ENCODE measurements at regions not wholly inside any gene's neighbourhood (a gene's known extent, or its start where the extent isn't known, plus 50 kb on each side); places are given as distances from the start of the nearest gene placed in this dataset.

DNA sequence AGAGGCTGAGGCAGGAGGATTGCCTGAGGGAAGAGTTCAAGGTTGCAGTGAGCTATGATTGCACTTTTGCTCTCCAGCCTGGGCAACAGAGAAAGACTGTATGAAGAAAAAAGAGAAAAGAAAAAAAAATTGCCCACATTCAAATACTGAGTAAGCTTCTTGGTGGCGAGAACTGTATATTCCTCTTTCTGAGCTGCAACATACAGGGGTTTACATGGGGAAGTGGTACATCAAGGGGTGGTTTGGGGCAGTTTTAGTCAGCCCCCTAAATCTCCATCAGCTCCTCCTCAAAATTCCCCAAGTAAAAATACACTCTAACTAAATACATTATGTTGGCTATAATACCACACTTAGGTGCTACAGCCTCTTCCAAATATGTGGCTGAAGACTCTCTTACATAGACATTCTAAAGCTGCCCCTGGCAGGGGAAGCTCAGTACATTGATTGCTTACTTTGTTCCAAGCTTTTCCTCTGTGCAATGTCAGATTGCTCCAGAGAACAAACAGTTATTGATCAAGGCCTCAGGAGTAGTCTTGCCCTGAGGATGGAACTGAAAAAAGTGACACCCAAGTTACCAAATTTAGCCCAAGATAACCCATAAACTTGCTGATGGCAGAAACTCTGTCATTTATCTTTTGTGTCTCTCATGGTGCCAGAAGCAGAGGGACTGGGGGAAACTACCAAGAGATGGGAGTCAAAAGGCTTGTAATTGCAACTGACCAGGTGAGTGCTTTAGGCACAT, 107.4 kb upstream of the RIPOR2 start:
- Histone ChIP-seq H3K36me3 (no peaks in the 10 kb centered on the region), H3K27me3 (no peaks in the 10 kb centered on the region), H3K4me1 (no peaks in the 10 kb centered on the region), H3K4me3 (ENCODE audit: low read depth, low read length) (no peak overlapping the region), H3K9me3 (no peaks in the 10 kb centered on the region; the same call in 1 of the 2 replicates)
- DNase-seq = no peak
- TF ChIP-seq, protein P1, sequence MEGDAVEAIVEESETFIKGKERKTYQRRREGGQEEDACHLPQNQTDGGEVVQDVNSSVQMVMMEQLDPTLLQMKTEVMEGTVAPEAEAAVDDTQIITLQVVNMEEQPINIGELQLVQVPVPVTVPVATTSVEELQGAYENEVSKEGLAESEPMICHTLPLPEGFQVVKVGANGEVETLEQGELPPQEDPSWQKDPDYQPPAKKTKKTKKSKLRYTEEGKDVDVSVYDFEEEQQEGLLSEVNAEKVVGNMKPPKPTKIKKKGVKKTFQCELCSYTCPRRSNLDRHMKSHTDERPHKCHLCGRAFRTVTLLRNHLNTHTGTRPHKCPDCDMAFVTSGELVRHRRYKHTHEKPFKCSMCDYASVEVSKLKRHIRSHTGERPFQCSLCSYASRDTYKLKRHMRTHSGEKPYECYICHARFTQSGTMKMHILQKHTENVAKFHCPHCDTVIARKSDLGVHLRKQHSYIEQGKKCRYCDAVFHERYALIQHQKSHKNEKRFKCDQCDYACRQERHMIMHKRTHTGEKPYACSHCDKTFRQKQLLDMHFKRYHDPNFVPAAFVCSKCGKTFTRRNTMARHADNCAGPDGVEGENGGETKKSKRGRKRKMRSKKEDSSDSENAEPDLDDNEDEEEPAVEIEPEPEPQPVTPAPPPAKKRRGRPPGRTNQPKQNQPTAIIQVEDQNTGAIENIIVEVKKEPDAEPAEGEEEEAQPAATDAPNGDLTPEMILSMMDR (IDR thresholded peaks at IDR 0.05; ENCODE audit: low read depth, low read length) = no peak

DNA sequence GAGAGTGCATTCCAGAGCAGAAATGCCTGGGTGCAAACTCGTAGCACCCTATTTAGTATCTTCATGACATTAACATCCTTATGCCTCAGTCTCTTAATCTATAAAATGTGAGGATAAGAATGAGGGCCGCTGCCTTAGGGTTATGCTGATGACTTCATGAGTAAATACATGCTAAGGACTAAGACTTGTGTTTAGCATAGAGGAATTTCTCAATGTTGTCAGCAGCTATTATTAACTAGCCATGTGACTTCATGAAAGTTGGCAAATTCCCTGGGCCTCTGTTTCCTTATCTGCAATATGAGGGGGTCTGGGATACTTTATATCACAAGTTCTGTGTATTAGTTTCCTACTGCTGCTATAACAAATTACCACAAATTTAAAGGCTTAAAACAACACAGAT, 108.1 kb upstream of the RIPOR2 start:
- TF ChIP-seq, protein P1 (IDR thresholded peaks at IDR 0.05; ENCODE audit: low read depth, low read length) = no peak
- no peak for DNase-seq
- H3K27me3 ChIP-seq = no peaks in the 10 kb centered on the region
- H3K4me3 ChIP-seq (ENCODE audit: low read depth, low read length) = no peak overlapping the region
- H3K9me3 ChIP-seq = no peaks in the 10 kb centered on the region; the same call in 1 of the 2 replicates
- H3K36me3 ChIP-seq = no peaks in the 10 kb centered on the region
- H3K4me1 ChIP-seq = no peaks in the 10 kb centered on the region

DNA sequence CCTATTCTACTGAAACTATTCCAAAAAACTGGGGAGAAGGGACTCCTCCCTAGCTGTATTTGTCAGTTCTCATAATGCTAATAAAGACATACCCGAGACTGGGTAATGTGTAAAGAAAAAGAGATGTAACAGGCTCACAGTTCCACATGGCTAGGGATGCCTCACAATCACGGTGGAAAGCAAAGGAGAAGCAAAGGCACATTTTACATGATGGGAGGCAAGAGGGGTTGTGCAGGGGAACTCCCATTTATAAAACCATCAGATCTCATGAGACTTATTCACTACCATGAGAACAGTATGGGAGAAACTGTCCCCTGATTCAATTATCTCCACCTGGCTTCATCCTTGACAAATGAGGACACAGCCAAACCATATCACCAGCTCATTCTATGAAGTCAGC, 111.2 kb upstream of the RIPOR2 start:
- no peak for DNase-seq
- H3K27me3 ChIP-seq = no peaks in the 10 kb centered on the region
- no peak overlapping the region for H3K4me3 ChIP-seq (ENCODE audit: low read depth, low read length)
- no peaks in the 10 kb centered on the region; the same call in 1 of the 2 replicates for H3K9me3 ChIP-seq
- H3K4me1 ChIP-seq = peaks cover 5% of the 10 kb centered on the region
- TF ChIP-seq, protein P1 (IDR thresholded peaks at IDR 0.05; ENCODE audit: low read depth, low read length) = no peak
- H3K36me3 ChIP-seq = no peaks in the 10 kb centered on the region

DNA sequence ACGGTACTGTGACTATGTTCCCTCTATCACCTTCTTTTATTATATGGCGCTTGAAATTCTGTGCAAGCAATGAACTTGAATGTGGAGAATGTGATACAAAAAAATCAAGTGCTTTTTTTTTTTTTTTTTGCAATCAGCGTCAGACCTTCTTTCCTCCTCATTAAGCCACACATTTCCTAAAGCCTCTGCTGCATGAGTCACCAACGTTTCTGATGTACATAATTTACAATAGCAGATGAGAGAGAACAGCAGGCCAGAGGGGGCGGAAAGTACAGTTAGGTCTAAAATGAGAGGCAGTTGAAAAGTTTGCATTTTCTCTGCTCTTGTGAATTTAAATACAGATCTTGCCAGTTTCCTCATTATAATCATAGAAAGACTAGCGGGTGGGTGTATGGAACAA, 114.6 kb upstream of the RIPOR2 start:
- no peaks in the 10 kb centered on the region for H3K36me3 ChIP-seq
- H3K27me3 ChIP-seq = no peaks in the 10 kb centered on the region
- TF ChIP-seq, protein P1 (IDR thresholded peaks at IDR 0.05; ENCODE audit: low read depth, low read length) = no peak
- peaks cover 19% of the 10 kb centered on the region for H3K4me1 ChIP-seq
- DNase-seq = no peak
- H3K4me3 ChIP-seq (ENCODE audit: low read depth, low read length) = no peak overlapping the region
- H3K9me3 ChIP-seq = no peaks in the 10 kb centered on the region; the same call in 1 of the 2 replicates

DNA sequence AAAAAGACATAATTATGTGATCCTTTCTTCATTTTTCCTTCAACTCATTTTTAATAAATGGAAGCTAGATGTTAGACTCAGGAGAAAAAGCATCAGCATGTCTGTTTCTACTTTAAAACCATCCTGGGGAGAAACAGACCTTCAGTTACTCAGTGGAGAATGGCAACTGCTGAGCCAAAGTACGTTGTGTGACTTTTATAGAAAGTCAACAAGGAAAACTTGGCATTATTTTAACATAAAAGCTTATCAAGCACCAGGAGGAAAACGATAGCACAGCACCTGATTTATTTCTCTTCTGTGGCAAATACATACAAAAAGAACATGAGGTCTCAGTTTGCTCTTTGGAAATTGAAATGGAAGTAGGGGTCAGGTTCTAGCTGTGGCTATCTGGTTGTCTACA, 115.3 kb upstream of the RIPOR2 start:
- TF ChIP-seq, protein P1 (IDR thresholded peaks at IDR 0.05; ENCODE audit: low read depth, low read length) = no peak

DNA sequence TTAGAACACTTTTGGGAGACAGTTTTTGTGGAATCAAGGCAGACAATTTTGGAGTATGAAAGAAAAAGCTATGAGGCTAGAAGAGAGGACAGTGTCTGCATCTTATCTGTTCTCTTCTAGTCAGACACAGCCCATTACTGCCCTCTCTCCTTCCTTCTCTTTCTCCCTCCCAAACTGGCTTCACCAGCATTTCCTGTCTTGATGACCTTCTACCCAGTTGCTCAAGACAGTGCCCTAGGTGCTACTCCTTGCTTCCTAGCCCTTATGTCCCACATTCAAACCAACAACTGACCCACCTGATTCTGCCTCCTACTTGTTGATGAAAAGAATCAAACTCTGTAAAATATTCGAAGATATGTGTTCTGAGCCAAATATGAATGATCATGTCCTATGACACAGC, 116.4 kb upstream of the RIPOR2 start:
- Histone ChIP-seq H3K36me3 (no peaks in the 10 kb centered on the region), H3K4me3 (ENCODE audit: low read depth, low read length) (no peak overlapping the region), H3K4me1 (peaks cover 19% of the 10 kb centered on the region), H3K27me3 (no peaks in the 10 kb centered on the region), H3K9me3 (no peaks in the 10 kb centered on the region)
- DNase-seq = no peak
- TF ChIP-seq, protein P1 (IDR thresholded peaks at IDR 0.05; ENCODE audit: low read depth, low read length) = no peak

More for the DNA sequence above, 115.3 kb upstream of the RIPOR2 start:
- H3K4me1 ChIP-seq = peaks cover 19% of the 10 kb centered on the region
- no peaks in the 10 kb centered on the region for H3K27me3 ChIP-seq
- no peak for DNase-seq
- H3K36me3 ChIP-seq = no peaks in the 10 kb centered on the region
- H3K4me3 ChIP-seq (ENCODE audit: low read depth, low read length) = no peak overlapping the region
- no peaks in the 10 kb centered on the region for H3K9me3 ChIP-seq

Measured in BE2C (cell line).